GM18505 (cell line): ENCODE measurements at regions not wholly inside any gene's neighbourhood (a gene's known extent, or its start where the extent isn't known, plus 50 kb on each side); places are given as distances from the start of the nearest gene placed in this dataset.

Experiments
- ATAC-seq: cut with Tn5 transposase; IDR thresholded peaks from one replicate; pipeline ENCODE4 v1.9.1; 2021; ENCODE audit not compliant: unreplicated experiment
- POLR2A ChIP-seq: IDR thresholded peaks from 4 replicates; pipeline ENCODE4 v1.6.1; 2011; ENCODE audit warnings: borderline replicate concordance; ENCODE audit not compliant: insufficient read depth, insufficient read length; ENCODE audit errors: extremely low read depth

DNA sequence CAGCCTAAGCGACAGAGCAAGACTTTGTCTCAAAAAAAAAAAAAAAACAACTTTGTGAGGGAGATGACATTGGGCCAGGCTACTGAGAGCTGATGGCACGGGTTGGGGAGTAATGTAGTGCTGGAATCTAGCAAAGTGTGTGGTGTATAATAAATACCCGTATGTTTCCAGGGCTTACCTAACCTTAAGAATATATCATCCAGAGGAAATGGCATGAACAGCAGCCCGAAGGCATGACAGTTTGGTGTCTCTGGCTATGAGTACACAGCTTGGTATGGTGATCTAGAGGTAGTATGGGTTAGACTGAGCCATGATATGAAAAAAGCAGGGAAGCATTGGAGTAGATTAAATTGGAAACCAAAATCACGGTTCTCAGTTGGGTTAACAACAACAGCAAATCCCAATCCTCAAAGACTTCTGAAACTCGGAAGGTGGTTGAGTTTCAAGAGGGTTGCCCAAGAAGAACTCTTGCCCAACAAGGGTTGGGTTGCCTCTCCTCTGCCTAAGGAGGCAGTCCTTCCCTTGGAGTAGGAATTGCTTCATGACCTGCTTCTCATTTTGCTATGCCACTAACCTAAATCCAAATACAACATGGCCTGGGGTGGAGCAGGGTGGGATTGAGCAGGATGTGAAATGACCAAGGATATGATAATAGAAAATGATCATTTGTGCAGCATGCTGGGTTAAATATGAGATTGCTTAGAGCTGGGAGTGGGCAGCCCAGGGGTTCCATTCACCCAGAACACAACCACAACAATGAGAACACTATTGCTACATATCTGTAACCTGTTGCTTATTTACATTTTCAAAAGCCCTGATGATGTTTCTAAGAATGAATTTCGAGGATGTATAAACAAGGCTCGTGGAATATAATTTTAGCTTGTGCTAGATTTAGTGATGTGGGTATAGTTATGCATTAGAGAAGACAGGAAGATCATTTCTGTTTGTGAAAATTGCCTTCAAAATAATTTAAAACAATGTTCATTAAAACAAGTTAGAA is 64.6 kb upstream of the ZFR start:
- no peak for TF ChIP-seq POLR2A
- ATAC-seq: no peak

GRCh38 chr5:32507738-32508434 is 63.3 kb upstream of the ZFR start:
- no peak for TF ChIP-seq POLR2A
- ATAC-seq: no peak

DNA sequence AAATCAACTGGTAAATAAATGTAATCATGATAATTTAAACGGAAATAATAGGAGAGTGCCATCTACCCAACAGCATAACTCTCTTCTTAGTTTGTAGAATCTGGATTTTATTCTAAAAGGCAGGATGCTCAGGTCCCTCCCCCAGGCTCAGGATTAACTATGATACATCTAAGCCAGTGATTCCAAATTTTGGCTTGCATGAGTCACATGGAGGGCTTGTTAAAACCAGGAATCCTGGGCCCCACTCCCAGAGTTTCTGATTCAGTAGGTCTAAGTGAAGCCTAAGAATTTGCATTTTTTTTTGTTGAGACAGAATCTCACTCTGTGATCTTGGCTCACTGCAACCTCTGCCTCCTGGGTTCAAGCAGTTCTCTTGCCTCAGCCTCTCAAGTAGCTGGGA is 62.3 kb upstream of the ZFR start:
- no peak for TF ChIP-seq POLR2A
- no peak for ATAC-seq

- no peak for ATAC-seq
- no peak for TF ChIP-seq POLR2A
These were observed 61.7 kb upstream of the ZFR start for GRCh38 chr5:32506201-32506661.

DNA sequence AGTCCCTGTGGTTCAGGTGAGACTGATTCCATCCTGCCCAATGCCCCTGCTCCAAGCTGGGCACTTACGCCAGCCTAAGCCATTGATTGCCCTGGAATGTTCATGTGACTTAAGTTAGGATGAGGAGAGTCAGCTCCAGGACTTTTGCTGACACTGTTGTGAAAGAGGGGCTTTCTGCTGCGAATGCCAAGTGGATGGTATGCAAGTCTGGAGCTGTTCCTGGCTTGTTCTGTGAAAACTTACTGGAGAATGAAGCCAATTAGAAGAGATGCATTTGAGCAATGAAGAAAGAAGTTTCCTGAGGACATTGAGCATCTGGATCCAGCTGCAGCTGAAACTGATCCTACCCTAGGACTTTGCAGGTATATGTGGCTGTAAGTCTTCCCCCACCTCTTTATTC is 61.2 kb upstream of the ZFR start:
- no peak for ATAC-seq
- TF ChIP-seq POLR2A: no peak

DNA sequence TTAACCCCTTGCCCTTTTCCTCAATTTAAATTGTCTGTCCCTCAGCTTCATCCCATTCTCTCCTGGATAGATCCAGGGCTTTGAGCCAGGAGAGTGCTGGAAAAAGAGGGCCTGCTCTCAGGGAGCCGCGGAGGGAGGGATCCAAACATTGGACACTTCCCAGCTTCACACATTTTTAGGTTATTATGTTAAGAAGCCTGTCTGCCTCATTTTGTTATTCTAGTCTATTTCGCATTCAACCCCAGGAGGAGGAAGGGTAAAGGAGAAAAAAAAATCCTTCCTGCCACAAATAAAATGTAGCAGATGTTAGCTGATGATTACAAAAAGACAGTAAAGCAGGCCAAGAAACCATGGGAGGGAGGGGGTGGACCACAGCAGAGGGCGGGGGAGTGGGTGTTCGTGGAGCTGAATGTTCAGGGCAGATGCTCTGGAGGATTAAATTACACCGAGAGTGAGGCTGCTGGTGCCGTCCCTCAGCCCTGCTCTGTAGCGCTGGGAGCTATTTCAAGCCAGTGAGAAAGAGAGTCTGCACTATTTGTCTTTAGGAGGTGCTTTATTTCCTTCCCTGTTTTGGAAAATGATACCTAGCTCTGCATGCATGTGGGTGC is 60.6 kb upstream of the ZFR start:
- ATAC-seq: no peak
- TF ChIP-seq POLR2A: no peak

DNA sequence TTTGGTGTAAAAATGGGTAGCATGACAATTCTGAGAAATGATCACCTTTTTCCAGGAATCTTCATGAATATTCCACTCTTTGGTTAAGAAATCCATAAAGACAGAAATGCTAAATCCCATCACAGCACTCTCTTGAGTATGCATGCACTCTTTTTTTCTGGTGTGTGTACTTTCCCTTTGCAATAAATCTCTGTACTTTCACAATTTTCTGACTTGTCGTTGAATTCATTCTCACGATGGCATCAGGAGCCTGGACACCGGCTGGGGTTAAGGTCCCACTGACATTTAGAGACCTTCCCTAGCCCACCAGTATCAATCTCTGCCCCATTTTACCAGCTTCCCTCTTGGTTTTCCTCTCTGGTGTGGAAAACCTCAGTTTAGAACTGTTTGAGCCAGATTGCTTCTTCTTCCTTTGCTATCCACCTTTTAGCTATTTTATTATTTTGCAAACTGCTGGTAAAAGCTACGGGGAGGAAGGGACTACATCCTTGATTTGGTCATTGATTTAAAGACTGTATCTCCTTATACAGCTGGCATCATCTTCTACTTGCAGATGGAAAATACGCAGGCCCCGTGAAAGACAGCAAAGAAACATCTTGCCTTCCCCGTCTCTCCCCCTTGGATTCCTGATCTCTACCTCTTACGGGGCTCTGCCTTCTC is 59.9 kb upstream of the ZFR start:
- ATAC-seq: no peak
- no peak for TF ChIP-seq POLR2A

DNA sequence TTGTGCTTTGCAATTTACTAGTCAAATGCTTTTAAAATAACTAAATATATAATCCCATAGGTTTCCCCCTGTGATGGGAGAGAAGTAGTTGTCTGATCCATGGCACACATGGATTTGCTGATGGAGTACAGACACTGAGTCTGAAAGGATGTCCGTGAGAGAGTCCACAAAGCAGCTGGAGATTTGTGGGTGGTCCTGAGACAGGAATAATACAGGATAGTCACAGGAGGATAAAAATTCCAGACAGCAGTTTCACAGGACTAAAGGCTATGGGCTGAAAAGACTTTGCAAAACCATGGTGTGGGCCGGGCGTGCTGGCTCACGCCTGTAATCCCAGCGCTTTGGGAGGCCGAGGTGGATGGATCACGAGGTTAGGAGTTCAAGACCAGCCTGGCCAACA is 58.7 kb upstream of the ZFR start:
- no peak for TF ChIP-seq POLR2A
- ATAC-seq: no peak

DNA sequence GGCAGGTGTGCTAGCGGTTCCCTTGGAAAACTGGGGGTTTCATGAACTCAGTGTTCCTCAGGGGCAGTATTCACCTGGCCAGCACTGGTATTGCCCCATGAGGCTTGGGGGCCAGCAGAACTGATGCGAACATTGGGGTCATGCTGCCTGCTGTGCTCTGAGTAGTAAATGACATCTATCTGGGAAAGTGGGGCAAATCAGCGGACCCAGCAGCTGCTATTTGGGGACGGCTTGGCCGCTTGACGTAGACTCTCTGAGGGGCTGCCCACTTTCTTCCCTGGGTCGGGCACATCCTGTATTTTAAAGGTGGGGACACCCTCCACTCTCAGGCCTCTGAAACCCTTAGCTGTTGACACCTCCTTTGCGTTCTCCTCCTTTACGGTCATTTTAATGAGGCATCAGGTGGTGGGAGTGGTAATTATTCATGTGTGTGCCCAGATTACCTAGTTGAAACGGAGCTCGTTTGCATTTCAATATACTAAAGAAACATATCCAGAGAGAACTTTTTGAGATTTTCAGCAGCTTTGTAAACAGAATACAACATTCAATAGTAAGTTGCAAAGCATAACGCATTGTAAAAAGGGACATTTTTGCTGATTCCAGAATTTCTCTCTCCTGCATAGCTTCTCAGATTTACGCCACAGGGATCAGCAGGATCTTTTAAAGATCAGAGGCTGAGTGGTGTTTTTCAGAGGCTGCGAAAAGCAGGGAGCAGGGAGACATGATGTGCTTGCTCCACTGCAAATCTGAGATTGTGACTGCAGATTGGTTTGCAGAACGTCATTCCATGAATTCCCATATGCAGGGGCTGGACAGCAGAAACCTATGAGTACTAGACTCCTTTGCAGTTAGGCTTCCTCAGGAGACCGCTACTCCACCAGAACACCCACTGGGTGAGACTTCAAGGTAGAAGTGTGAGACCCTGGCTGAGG is 56.8 kb upstream of the ZFR start:
- no peak for TF ChIP-seq POLR2A
- ATAC-seq: no peak

DNA sequence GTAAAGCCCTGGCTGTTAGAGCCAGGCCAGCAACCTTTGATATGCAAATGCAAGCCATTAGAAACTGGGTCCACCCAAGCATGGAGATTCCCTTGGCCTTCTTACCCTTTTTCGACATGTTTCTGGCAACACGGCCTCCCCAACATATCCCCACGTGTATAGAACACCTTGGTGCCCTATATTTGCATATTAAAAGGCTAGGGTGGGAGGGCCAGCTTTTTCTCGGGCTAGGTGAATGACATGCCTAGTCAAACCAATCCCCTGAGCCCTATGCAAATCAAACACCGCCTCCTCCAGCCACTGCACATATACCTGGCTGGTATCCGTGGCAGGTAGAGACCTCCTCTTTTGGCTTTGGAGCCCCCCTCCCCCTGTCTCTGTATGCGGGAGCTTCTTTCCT is 55.6 kb upstream of the ZFR start:
- no peak for ATAC-seq
- TF ChIP-seq POLR2A: no peak

GRCh38 chr5:32499261-32499660 is 54.7 kb upstream of the ZFR start:
- ATAC-seq: no peak
- TF ChIP-seq POLR2A: no peak

DNA sequence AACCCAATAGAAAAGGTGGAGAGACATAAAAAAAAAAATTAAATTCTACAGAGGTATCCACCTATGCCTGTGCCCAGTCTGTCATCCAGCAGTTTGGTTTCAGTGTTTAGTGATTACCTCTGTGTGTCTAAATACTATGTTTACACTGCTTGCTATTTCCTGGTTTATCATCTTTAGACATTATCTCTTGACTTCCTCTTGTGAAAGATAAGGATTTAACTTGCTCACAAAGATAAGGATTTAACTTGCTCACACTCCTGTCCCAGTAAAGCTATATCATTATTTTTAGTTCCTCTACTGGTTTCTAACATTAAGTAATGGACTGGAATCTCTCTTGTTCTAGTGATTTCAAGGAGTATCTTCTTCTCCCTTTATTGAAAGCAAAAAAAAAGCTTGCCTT is 53.9 kb upstream of the ZFR start:
- TF ChIP-seq POLR2A: no peak
- ATAC-seq: no peak
